ENCODE measurements at regions not wholly inside any gene's neighbourhood (a gene's known extent, or its start where the extent isn't known, plus 50 kb on each side); places are given as distances from the start of the nearest gene placed in this dataset.

DNA sequence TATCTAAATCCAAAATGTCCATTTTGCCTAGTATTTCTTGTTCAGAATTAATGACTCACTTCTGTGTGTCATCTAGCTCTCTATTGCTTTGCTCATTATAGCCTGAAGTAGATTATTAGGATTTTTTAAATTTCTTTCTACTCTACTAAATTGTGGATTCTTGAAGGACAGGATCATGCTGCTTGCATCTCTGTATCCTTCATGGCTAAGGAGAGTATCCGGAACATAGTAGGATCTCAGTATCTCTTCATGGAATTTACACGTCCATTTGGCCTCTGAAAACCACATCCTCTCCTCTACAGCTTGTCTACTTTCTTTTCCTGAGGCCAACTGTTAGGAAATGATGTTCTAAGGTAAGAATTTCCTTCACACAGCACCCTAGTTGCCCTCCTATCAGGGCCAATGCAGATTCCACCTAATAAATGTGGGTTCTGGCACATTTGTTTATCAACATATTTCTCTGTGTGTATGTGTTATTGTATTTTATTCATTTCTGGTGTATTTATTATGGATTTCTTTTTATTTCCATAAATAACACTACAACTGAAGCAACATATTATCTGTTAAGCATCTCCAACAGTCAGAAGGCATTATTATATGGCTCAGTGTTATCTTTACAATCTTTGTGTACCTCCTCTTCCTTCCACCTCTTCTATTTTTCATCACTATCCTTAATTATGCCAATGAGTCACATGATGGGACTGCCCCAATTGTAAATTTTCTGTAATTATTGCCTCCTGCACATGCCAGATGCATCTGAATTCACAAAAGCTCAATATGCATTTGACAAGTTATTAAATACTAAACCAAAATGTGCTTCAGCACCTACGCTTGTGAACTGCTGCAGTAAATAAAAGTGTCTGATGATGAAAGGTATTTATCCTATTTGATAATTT, 557.8 kb upstream of the TLE4 start:
- no peaks in the 10 kb centered on the region for H3K9me3 ChIP-seq (ENCODE audit: low read depth, low read length, poor library complexity, severe bottlenecking)
- peak; percentile 35 for DNase-seq (ENCODE audit: low spot score)
- no peak for TF ChIP-seq EZH2 (IDR thresholded peaks at IDR 0.05; ENCODE audit: borderline replicate concordance, low read depth, low read length, poor library complexity, severe bottlenecking)
- TF ChIP-seq, protein P1, sequence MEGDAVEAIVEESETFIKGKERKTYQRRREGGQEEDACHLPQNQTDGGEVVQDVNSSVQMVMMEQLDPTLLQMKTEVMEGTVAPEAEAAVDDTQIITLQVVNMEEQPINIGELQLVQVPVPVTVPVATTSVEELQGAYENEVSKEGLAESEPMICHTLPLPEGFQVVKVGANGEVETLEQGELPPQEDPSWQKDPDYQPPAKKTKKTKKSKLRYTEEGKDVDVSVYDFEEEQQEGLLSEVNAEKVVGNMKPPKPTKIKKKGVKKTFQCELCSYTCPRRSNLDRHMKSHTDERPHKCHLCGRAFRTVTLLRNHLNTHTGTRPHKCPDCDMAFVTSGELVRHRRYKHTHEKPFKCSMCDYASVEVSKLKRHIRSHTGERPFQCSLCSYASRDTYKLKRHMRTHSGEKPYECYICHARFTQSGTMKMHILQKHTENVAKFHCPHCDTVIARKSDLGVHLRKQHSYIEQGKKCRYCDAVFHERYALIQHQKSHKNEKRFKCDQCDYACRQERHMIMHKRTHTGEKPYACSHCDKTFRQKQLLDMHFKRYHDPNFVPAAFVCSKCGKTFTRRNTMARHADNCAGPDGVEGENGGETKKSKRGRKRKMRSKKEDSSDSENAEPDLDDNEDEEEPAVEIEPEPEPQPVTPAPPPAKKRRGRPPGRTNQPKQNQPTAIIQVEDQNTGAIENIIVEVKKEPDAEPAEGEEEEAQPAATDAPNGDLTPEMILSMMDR (conservative IDR thresholded peaks at IDR 0.05; ENCODE audit: low read depth, low read length): no peak
- intact Hi-C loops (cut with micrococcal nuclease; ENCODE audit: unreplicated experiment): no loop called here
- no peak overlapping the region for H3K27ac ChIP-seq (ENCODE audit: low read depth, low read length, poor library complexity, severe bottlenecking)
- no peak overlapping the region for H3K4me3 ChIP-seq (ENCODE audit: low read depth, low read length, poor library complexity, severe bottlenecking)
- H3K36me3 ChIP-seq (ENCODE audit: insufficient read depth, low read length, poor library complexity, severe bottlenecking): no peaks in the 10 kb centered on the region
- no TSS peak for BruUV-seq (replicated peaks)
- no peaks in the 10 kb centered on the region for H3K27me3 ChIP-seq (replicated peaks; ENCODE audit: insufficient read depth, low read depth, low read length, poor library complexity)
- CTCF ChIA-PET: no interaction called here
- POLR2A ChIA-PET (ENCODE audit: low non-redundant PET): no interaction called here
- peaks cover 4% of the 10 kb centered on the region for H3K4me1 ChIP-seq (ENCODE audit: insufficient read depth, low read length, poor library complexity, severe bottlenecking)

DNA sequence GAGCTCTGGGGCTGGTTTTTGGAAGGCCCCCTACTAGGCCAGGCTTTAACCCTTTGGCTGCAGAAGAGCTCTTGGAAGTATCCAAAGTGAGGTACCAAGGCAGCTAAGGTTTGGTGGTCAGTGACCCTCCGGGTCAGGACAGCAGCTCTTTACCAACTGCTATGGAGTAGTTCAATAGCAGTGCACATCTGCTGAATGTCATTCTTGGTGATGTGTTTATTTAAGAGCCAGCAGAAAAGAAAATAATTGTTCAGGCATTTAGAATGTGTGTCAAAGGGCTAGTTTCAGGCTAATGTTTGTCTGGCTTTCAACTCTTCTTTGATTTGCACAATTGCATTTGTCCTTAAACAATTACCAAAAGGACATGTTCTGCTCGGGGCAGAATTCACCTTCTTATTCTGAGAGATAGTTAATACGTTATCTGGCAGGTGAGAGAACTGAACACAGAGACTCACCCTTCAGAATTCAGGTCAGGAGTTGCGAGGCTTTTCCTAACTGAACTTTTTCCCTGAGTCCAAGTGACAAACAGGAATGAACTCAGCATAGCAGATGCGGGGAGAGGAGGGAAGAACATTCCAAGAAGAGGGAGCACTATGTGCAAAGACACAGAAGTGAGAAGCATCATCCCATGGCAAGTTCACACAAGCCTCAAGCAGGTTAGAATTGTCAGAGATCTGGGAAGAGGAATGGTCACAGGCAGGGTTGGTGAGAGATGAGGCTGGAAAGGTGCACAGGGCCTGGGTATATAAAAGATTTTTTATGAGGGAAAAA, 556.7 kb upstream of the TLE4 start:
- BruUV-seq (replicated peaks): no TSS peak
- intact Hi-C loops (cut with micrococcal nuclease; ENCODE audit: unreplicated experiment): no loop called here
- H3K27ac ChIP-seq (ENCODE audit: low read depth, low read length, poor library complexity, severe bottlenecking): no peak overlapping the region
- no peaks in the 10 kb centered on the region for H3K27me3 ChIP-seq (replicated peaks; ENCODE audit: insufficient read depth, low read depth, low read length, poor library complexity)
- CTCF ChIA-PET: no interaction called here
- H3K9me3 ChIP-seq (ENCODE audit: low read depth, low read length, poor library complexity, severe bottlenecking): no peaks in the 10 kb centered on the region
- H3K4me3 ChIP-seq (ENCODE audit: low read depth, low read length, poor library complexity, severe bottlenecking): no peak overlapping the region
- H3K4me1 ChIP-seq (ENCODE audit: insufficient read depth, low read length, poor library complexity, severe bottlenecking): peaks cover 4% of the 10 kb centered on the region
- TF ChIP-seq, protein P1 (conservative IDR thresholded peaks at IDR 0.05; ENCODE audit: low read depth, low read length): no peak
- TF ChIP-seq EZH2 (IDR thresholded peaks at IDR 0.05; ENCODE audit: borderline replicate concordance, low read depth, low read length, poor library complexity, severe bottlenecking): no peak
- POLR2A ChIA-PET (ENCODE audit: low non-redundant PET): no interaction called here
- DNase-seq (ENCODE audit: low spot score): no peak
- no peaks in the 10 kb centered on the region for H3K36me3 ChIP-seq (ENCODE audit: insufficient read depth, low read length, poor library complexity, severe bottlenecking)

DNA sequence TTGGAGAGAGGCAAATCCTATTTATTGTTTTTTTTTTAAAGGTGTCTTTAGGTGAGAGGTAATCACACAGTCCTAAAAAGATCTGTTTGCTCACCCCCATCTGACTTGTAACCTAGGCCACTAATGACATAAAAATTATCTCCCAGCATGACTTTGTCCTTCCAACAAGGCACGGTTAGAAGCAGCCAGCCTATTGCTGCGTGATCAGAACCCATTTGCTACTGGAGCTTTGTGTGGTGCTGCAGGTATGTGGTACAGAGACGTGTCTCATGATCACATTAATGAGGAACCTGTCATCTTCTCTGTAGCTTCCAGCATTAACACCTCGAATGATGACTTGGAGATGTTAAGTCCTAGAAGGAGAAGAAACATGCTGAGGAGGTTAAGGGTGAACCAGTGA, 555.8 kb upstream of the TLE4 start:
- CTCF ChIA-PET: no interaction called here
- no peak for TF ChIP-seq EZH2 (IDR thresholded peaks at IDR 0.05; ENCODE audit: borderline replicate concordance, low read depth, low read length, poor library complexity, severe bottlenecking)
- TF ChIP-seq, protein P1 (conservative IDR thresholded peaks at IDR 0.05; ENCODE audit: low read depth, low read length): no peak

More for the DNA sequence above, 555.8 kb upstream of the TLE4 start:
- POLR2A ChIA-PET (ENCODE audit: low non-redundant PET): no interaction called here
- no peaks in the 10 kb centered on the region for H3K36me3 ChIP-seq (ENCODE audit: insufficient read depth, low read length, poor library complexity, severe bottlenecking)
- no peaks in the 10 kb centered on the region for H3K9me3 ChIP-seq (ENCODE audit: low read depth, low read length, poor library complexity, severe bottlenecking)
- intact Hi-C loops (cut with micrococcal nuclease; ENCODE audit: unreplicated experiment): no loop called here
- peaks cover 4% of the 10 kb centered on the region for H3K4me1 ChIP-seq (ENCODE audit: insufficient read depth, low read length, poor library complexity, severe bottlenecking)
- no peak overlapping the region for H3K4me3 ChIP-seq (ENCODE audit: low read depth, low read length, poor library complexity, severe bottlenecking)
- no peaks in the 10 kb centered on the region for H3K27me3 ChIP-seq (replicated peaks; ENCODE audit: insufficient read depth, low read depth, low read length, poor library complexity)
- DNase-seq (ENCODE audit: low spot score): no peak
- no peak overlapping the region for H3K27ac ChIP-seq (ENCODE audit: low read depth, low read length, poor library complexity, severe bottlenecking)
- BruUV-seq (replicated peaks): no TSS peak

All from A673 (cell line).